Sigmoid colon (tissue), 6 donors: ENCODE measurements at regions not wholly inside any gene's neighbourhood (a gene's known extent, or its start where the extent isn't known, plus 50 kb on each side); places are given as distances from the start of the nearest gene placed in this dataset.

Experiments
- DNase-seq: peaks from one replicate; pipeline ENCODE4 v3.0.0-alpha.2; 2019
- H3K27ac ChIP-seq, 4 donors: fragments of 200-600 bp; sonication (generic); one replicate each; pipeline ENCODE4 v1.5.1; 2016 to 2019; ENCODE audit warnings: mild to moderate bottlenecking in 1 of 4
- H3K27me3 ChIP-seq, 3 donors: fragments of 200-600 bp; sonication (generic); one replicate each; pipeline ENCODE4 v1.5.1; 2019; ENCODE audit warnings: mild to moderate bottlenecking in 1 of 3
- H3K36me3 ChIP-seq, 4 donors: fragments of 200-600 bp; sonication (generic); one replicate each; pipeline ENCODE4 v1.5.1; 2016 to 2019
- H3K4me1 ChIP-seq, 4 donors: fragments of 200-600 bp; sonication (generic); one replicate each; pipeline ENCODE4 v1.5.1; 2017 to 2019
- H3K4me3 ChIP-seq, 4 donors: fragments of 200-600 bp; sonication (generic); one replicate each; pipeline ENCODE4 v1.5.1; 2017 to 2019; ENCODE audit warnings: mild to moderate bottlenecking in 2 of 4, moderate library complexity in 1 of 4
- H3K9me3 ChIP-seq, 4 donors: fragments of 200-600 bp in 3 of 4; sonication (generic) in 3 of 4; one replicate each; pipeline versions ENCODE4 v1.5.1 to v1.6.1; 2013 to 2019
- CTCF ChIP-seq, 4 experiments: fragments of 450-650 bp in 3 of 4; fragments of 200-600 bp in 1 of 4; IDR thresholded peaks; one replicate each; pipeline ENCODE4 v1.5.1; 2016 to 2019; ENCODE audit warnings: antibody characterized with exemption in 4 of 4, mild to moderate bottlenecking in 3 of 4, moderate library complexity in 2 of 4
- EP300 ChIP-seq, 4 donors: sonication (generic); formaldehyde crosslinking; IDR thresholded peaks; one replicate each; pipeline ENCODE4 v1.6.1; 2017; ENCODE audit warnings: antibody characterized with exemption in 4 of 4
- POLR2A ChIP-seq, 2 donors: fragments of 450-650 bp; IDR thresholded peaks; one replicate each; pipeline ENCODE4 v1.6.1; 2016; ENCODE audit warnings: antibody characterized with exemption in 2 of 2, mild to moderate bottlenecking in 2 of 2, moderate library complexity in 2 of 2
- POLR2AphosphoS5 ChIP-seq, 4 donors: sonication (generic); formaldehyde crosslinking; IDR thresholded peaks; one replicate each; pipeline ENCODE4 v1.6.1; 2017; ENCODE audit warnings: antibody characterized with exemption in 4 of 4
- WGBS, 2 donors: extraction: QIAGEN DNeasy Blood & Tissue Kit; methylation state at CpG; one replicate each; pipeline ENCODE4 v1.1.7; 2013; 5-methylcytosine and 5-hydroxymethylcytosine counted together
- intact Hi-C: fragments of 100-400 bp; cut with DNase I; formaldehyde crosslinking; loops from one replicate; pipeline ENCODE4 v1.15.1; 2023
- donor health status: healthy with polysubstance abuse.
- donor health status: healthy.

- TF ChIP-seq POLR2A (IDR thresholded peaks at IDR 0.05), result no peak
- no peak for TF ChIP-seq EP300 (IDR thresholded peaks at IDR 0.05)
- no peak for TF ChIP-seq CTCF (IDR thresholded peaks at IDR 0.05)
- no peak for TF ChIP-seq POLR2AphosphoS5 (IDR thresholded peaks at IDR 0.05)
- Histone ChIP-seq H3K27ac (peak overlapping the region; percentile 60 to 87 (median 72)), H3K36me3 (no peaks in the 10 kb centered on the region), H3K4me3 (no peak overlapping the region), H3K27me3 (no peaks in the 10 kb centered on the region), H3K4me1 (peaks cover 0 to 32% (median 28%) of the 10 kb centered on the region in 4 donors), H3K9me3 (no peaks in the 10 kb centered on the region)
- DNase-seq, result no peak
- 91 to 98% methylated on average over 11 of the region's 11 CpGs for WGBS, 2 donors
- intact Hi-C loops, result no loop called here
These were observed 98.4 kb upstream of the CARMIL1 start for GRCh38 chr6:25180630-25181349.

- H3K9me3 ChIP-seq, result no peaks in the 10 kb centered on the region
- H3K36me3 ChIP-seq, result no peaks in the 10 kb centered on the region
- intact Hi-C loops, result no loop called here
- 89 to 91% methylated on average over 4 of the region's 4 CpGs for WGBS, 2 donors
- H3K27ac ChIP-seq, result peak overlapping the region in 2 of 4 donors; percentile 10 to 77
- no peak for TF ChIP-seq POLR2A (IDR thresholded peaks at IDR 0.05)
- no peak for TF ChIP-seq POLR2AphosphoS5 (IDR thresholded peaks at IDR 0.05)
- no peak for TF ChIP-seq EP300 (IDR thresholded peaks at IDR 0.05)
- no peak for TF ChIP-seq CTCF (IDR thresholded peaks at IDR 0.05)
- DNase-seq, result no peak
- no peaks in the 10 kb centered on the region for H3K27me3 ChIP-seq
- no peak overlapping the region for H3K4me3 ChIP-seq
- peaks cover 0 to 30% (median 26%) of the 10 kb centered on the region in 4 donors for H3K4me1 ChIP-seq
These were observed 97.8 kb upstream of the CARMIL1 start for GRCh38 chr6:25181350-25181724.

GRCh38 chr6:25181923-25182322, 97.3 kb upstream of the CARMIL1 start:
- H3K4me3 ChIP-seq, result no peak overlapping the region
- no peak for TF ChIP-seq POLR2AphosphoS5 (IDR thresholded peaks at IDR 0.05)
- TF ChIP-seq POLR2A (IDR thresholded peaks at IDR 0.05), result no peak
- no peak for TF ChIP-seq EP300 (IDR thresholded peaks at IDR 0.05)
- TF ChIP-seq CTCF (IDR thresholded peaks at IDR 0.05), result no peak
- peaks cover 0 to 26% (median 23%) of the 10 kb centered on the region in 4 donors for H3K4me1 ChIP-seq
- 92 to 96% methylated on average over 1 of the region's 1 CpG for WGBS, 2 donors
- peak overlapping the region in 2 of 4 donors; percentile 10 to 77 for H3K27ac ChIP-seq
- H3K27me3 ChIP-seq, result no peaks in the 10 kb centered on the region
- intact Hi-C loops, result no loop called here
- no peak for DNase-seq
- H3K9me3 ChIP-seq, result no peaks in the 10 kb centered on the region
- no peaks in the 10 kb centered on the region for H3K36me3 ChIP-seq

- intact Hi-C loops, result no loop called here
These were observed 92.3 kb upstream of the CARMIL1 start for GRCh38 chr6:25186919-25187318.

More at GRCh38 chr6:25186919-25187318, 92.3 kb upstream of the CARMIL1 start:
- Histone ChIP-seq H3K36me3 (no peaks in the 10 kb centered on the region), H3K4me3 (no peak overlapping the region), H3K4me1 (peaks cover 0 to 4% (median 1%) of the 10 kb centered on the region in 4 donors), H3K27ac (no peak overlapping the region), H3K27me3 (no peaks in the 10 kb centered on the region), H3K9me3 (no peaks in the 10 kb centered on the region)
- no peak for DNase-seq
- WGBS, 2 donors, result 85% methylated on average over 2 of the region's 2 CpGs
- TF ChIP-seq POLR2A (IDR thresholded peaks at IDR 0.05) (no peak), CTCF (IDR thresholded peaks at IDR 0.05) (no peak), EP300 (IDR thresholded peaks at IDR 0.05) (no peak)
